ENCODE measurements at regions not wholly inside any gene's neighbourhood (a gene's known extent, or its start where the extent isn't known, plus 50 kb on each side); places are given as distances from the start of the nearest gene placed in this dataset.

DNA sequence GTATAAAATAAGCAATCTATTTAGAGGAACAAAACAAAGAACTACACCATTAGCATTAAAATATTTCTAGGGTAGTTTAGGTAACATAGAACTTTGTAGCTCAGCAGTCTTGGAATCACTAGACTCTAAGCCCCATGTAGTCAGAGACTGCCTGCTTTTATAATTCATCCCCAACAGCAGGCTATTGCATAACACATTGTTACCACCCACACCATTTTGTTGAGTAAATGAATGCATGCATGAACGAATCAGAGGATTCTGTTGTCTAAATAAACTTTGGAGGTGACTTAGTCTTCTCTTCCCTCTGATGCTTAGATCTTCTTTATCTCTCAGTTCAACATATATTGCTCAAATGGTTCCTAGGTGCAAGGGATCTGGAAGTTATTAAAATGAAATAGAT is 167.6 kb upstream of the TNP1 start:
- H3K4me3 Mint-ChIP-seq, result no peak overlapping the region
- no peaks in the 10 kb centered on the region for H3K4me1 Mint-ChIP-seq
- no peak overlapping the region for H3K27ac Mint-ChIP-seq
- POLR2A ChIA-PET, result no interaction called here
- no peak for DNase-seq
- CTCF ChIA-PET, result no interaction called here
- H3K36me3 Mint-ChIP-seq (ENCODE audit: low read depth), result no peaks in the 10 kb centered on the region
- H3K9me3 Mint-ChIP-seq, result no peaks in the 10 kb centered on the region
- H3K27me3 Mint-ChIP-seq, result no peaks in the 10 kb centered on the region

DNA sequence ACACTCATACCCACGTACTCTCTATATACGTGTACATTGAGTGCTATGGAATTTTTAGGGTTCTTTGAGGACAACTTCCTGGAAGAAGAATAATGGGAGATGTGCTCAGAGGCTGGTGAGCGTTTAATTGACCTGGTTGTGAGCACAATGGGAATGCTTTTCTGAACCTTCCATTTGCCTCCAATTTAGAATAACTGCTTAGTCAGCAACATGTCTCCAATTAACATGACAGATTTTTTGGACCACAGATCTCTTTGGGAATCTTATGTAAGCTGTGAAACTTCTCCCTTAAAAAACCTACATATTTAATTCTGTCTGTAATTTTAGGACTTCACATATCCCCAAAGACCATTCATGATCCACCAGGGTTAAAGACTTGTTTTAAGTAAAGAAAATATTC is 166.7 kb upstream of the TNP1 start:
- Mint-ChIP-seq H3K9me3 (no peaks in the 10 kb centered on the region), H3K27ac (no peak overlapping the region), H3K27me3 (peaks cover under 1% of the 10 kb centered on the region), H3K4me1 (no peaks in the 10 kb centered on the region), H3K4me3 (no peak overlapping the region), H3K36me3 (ENCODE audit: low read depth) (no peaks in the 10 kb centered on the region)
- ChIA-PET CTCF (no interaction called here), POLR2A (no interaction called here)
- DNase-seq, result no peak

DNA sequence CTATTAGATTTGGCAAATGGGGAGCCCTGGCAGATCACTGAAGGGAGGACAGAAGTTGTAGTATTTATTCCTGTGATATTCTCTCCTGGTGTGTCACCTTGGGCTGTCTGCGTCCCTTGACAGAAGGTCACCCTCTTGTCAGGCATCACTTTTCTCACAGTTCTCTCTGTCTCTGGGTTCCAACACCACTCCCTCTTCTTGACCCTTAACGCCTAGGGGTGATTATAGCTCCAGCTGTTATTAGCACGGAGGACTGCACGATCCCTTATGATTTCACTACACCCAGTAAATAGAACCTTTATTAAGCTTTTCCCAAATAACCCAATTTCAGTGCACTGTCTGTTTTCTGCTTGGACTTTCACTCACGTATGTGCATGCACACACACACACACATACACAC is 166.3 kb upstream of the TNP1 start:
- POLR2A ChIA-PET, result no interaction called here
- no peak for DNase-seq
- H3K27me3 Mint-ChIP-seq, result peaks cover 2% of the 10 kb centered on the region
- H3K4me3 Mint-ChIP-seq, result no peak overlapping the region
- no peaks in the 10 kb centered on the region for H3K9me3 Mint-ChIP-seq
- CTCF ChIA-PET, result no interaction called here
- no peaks in the 10 kb centered on the region for H3K36me3 Mint-ChIP-seq (ENCODE audit: low read depth)
- H3K27ac Mint-ChIP-seq, result no peak overlapping the region
- no peaks in the 10 kb centered on the region for H3K4me1 Mint-ChIP-seq

DNA sequence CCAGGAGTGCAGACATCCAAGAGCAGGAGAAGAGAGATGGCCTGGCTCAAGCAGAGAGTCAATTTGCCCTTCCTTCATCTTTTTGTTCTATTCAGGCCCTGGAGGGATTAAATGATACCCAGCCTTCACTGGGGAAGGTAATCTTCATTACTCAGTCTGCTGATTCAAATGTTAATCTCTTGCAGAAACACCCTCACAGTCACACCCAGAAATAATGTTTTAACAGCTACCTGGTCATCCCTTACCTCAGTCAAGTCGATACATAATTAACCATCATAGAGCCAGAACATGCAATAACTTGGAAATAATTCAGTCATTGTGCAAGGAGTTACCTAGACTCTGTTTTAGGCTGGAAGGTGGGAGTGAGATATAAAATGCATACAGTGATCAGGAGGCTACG is 163.7 kb upstream of the TNP1 start:
- no peak for DNase-seq
- Mint-ChIP-seq H3K27me3 (peaks cover 5% of the 10 kb centered on the region), H3K27ac (no peak overlapping the region), H3K9me3 (peaks cover 2% of the 10 kb centered on the region), H3K4me3 (no peak overlapping the region), H3K4me1 (no peaks in the 10 kb centered on the region), H3K36me3 (ENCODE audit: low read depth) (no peaks in the 10 kb centered on the region)
- POLR2A ChIA-PET, result no interaction called here
- CTCF ChIA-PET, result no interaction called here

DNA sequence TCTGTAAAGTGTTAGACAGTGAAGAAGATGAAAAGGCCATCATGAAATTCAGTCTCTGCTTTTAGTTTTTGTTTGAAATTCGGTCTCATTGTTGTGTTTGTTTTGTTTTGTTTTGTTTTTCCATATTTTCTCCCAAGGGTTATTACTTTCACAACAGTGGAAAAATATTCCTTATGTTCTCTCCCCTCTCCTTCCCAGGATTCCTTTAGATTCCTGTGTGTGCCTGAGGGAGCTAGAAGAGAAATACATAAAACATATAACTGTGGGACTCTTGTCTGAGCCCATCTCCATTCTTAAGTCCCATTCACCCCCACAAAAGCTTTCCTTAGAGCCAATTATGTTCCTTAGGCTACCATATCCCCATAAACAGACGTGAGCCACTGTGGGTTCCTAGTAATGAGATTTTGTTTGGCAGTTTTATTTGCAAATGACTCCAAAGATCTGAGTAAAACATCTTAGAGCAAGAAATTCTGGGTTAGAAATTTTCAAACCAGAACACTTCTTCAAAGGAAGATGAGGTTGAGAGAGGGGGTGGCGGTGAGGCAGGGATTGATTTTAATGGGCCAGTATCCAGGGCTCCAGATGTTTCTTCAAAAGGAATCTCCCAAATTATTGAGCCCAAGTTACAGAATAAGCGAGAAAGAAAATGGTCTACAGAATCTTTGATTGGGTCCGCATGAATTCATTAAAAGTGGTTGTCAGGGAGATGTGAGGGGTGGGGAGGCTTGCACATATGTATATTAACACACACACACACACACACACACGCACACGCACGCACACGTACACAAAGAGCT is 157.8 kb upstream of the TNP1 start:
- no peak for DNase-seq
- POLR2A ChIA-PET, result no interaction called here
- CTCF ChIA-PET, result no interaction called here
- Mint-ChIP-seq H3K9me3 (peaks cover 2% of the 10 kb centered on the region), H3K27me3 (peaks cover 23% of the 10 kb centered on the region), H3K27ac (no peak overlapping the region), H3K36me3 (ENCODE audit: low read depth) (no peaks in the 10 kb centered on the region), H3K4me3 (no peak overlapping the region), H3K4me1 (no peaks in the 10 kb centered on the region)

DNA sequence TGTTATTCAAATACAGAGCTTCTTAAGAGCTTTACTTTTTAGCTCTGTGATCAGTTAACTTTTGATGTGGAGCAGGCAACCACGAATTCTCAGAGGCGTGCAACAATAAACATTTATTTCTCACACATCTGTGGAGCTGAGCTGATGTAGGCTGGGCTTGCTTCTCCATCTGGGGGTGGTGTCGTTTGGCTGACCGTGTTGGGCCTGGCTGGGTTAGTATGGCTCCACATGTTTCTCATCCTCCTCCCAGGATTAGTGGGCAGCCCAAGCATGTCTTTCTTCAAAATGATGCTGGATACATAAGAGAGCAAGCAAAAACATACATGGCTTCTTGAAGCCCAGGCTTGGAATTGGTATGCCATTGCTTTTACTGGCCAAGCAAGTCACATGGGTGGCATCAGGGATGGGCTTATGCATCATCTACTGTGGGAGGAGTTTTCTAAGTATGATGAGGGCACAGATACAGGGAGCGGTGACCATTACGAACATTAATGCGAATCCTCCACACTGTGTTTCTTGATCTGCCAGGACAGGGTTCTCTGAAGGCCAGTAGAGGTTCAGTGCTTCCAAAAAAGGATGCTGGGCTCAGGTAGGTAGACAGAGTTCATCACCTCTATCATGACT is 157.0 kb upstream of the TNP1 start:
- ChIA-PET POLR2A (no interaction called here), CTCF (no interaction called here)
- Mint-ChIP-seq H3K27me3 (peaks cover 24% of the 10 kb centered on the region), H3K36me3 (ENCODE audit: low read depth) (no peaks in the 10 kb centered on the region), H3K4me3 (no peak overlapping the region), H3K4me1 (no peaks in the 10 kb centered on the region), H3K27ac (no peak overlapping the region), H3K9me3 (peaks cover 2% of the 10 kb centered on the region)
- no peak for DNase-seq

DNA sequence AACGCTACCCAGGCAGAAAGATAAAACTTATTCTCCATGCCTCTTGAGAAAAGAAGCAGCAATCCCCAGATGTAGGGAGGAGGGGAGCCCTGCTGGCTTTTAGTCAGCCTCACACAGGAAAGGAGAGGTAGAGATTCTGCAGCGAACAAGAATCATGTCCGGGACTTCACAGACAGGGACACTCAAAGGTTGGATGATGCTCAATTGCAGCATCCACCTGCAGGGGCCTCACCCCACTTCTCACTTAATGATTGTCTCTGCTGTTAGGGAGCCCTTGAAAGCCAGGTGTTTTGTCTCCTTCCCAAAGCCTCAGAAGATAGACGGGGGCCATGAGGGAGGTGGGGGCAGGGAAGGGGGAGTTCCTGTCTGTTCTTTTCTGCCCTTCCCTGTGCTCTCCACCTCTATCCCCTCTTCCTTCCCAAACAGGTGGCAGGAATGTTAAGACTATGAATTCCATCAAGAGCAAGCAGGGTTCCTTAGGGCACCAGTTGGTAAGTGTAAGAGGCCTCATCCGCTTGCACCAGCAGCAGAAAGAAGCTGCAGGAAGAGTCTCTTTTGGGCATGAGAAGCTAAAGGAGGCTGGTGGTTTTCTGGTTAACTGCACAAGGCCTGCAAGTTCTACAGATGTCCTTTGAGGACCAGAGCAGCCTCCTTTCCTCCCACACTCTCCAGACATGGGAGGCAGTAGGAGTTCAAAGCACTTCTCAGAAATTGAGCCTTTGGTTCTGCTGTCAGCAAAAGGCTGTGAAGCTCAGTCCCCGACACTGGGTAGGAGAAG is 154.7 kb upstream of the TNP1 start:
- ChIA-PET CTCF (no interaction called here), POLR2A (no interaction called here)
- no peaks in the 10 kb centered on the region for H3K36me3 Mint-ChIP-seq (ENCODE audit: low read depth)
- H3K9me3 Mint-ChIP-seq, result peaks cover 2% of the 10 kb centered on the region
- no peaks in the 10 kb centered on the region for H3K4me1 Mint-ChIP-seq
- peaks cover 22% of the 10 kb centered on the region for H3K27me3 Mint-ChIP-seq
- no peak overlapping the region for H3K4me3 Mint-ChIP-seq
- no peak for DNase-seq
- no peak overlapping the region for H3K27ac Mint-ChIP-seq

DNA sequence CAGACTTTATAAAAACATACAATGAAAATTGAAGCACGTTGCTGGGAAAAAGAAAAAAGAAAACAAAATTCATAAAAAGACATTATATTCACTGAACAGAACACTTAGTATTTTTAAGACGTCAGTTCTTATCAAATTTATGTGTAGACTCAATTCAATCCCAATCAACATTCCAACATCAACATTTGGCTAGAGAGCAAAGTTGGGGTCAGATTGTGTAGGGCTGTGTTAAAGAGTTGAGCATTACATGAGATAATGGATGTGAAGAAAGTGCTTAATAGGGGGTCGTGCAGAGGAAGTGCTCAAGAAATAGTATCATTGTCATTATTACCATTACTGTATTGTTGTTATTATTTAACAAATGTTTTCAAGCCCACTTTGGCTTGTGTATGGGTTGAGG is 154.1 kb upstream of the TNP1 start:
- Mint-ChIP-seq H3K27me3 (peaks cover 22% of the 10 kb centered on the region), H3K27ac (no peak overlapping the region), H3K4me3 (no peak overlapping the region), H3K36me3 (ENCODE audit: low read depth) (no peaks in the 10 kb centered on the region), H3K9me3 (no peaks in the 10 kb centered on the region), H3K4me1 (no peaks in the 10 kb centered on the region)
- DNase-seq, result no peak
- ChIA-PET POLR2A (no interaction called here), CTCF (no interaction called here)

DNA sequence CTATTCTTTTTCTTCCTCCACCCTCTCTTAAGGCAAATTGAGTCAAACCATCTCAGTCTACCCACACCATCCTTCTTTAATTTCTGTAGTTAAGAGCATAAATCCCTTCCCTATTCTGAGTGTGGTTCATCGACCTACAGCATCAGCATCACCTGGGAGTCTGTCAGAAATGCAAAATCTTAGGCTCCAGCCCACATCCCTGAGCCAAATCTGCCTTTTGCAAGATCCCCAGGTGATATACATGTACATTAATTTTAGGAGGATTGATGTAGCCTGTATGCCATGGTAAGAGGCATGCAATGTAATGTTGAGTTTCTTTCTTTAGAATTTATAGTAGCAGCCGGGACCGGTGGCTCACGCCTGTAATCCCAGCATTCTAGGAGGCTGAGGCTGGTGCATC is 151.7 kb upstream of the TNP1 start:
- Mint-ChIP-seq H3K4me1 (no peaks in the 10 kb centered on the region), H3K4me3 (no peak overlapping the region)
- CTCF ChIA-PET, result interaction anchor here (0.7 kb wide), 1 partner anchor 49 kb away, joined by 3 read pairs; no protein-coding TSS in a partner anchor

DNA sequence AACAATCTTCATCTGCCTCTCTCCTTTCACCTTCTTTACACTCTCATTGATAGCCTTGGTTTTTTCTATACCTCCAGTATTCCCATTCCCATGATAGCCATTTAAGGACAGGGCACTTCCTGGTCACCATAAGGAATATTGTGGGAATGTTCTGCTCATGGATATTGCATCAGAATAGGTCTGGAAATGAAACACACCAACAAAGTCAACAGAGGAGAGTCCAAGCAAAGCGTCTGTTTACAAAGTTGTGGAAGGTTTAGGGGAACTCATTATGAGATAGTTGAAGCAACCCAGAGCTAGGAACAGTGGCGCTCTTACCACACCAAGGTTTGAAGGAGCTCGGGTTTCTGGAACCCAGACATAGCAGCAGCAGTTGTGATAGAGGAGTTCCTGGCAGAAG is 150.3 kb upstream of the TNP1 start:
- ChIA-PET CTCF (no interaction called here), POLR2A (no interaction called here)
- no peak overlapping the region for H3K4me3 Mint-ChIP-seq
- peaks cover 11% of the 10 kb centered on the region for H3K27me3 Mint-ChIP-seq
- no peaks in the 10 kb centered on the region for H3K9me3 Mint-ChIP-seq
- no peak for DNase-seq
- no peaks in the 10 kb centered on the region for H3K4me1 Mint-ChIP-seq
- H3K27ac Mint-ChIP-seq, result no peak overlapping the region
- H3K36me3 Mint-ChIP-seq (ENCODE audit: low read depth), result no peaks in the 10 kb centered on the region

More for the DNA sequence above, 151.7 kb upstream of the TNP1 start:
- DNase-seq, result no peak
- Mint-ChIP-seq H3K27me3 (peaks cover 16% of the 10 kb centered on the region), H3K27ac (no peak overlapping the region), H3K9me3 (no peaks in the 10 kb centered on the region), H3K36me3 (ENCODE audit: low read depth) (no peaks in the 10 kb centered on the region)
- POLR2A ChIA-PET, result no interaction called here

DNA sequence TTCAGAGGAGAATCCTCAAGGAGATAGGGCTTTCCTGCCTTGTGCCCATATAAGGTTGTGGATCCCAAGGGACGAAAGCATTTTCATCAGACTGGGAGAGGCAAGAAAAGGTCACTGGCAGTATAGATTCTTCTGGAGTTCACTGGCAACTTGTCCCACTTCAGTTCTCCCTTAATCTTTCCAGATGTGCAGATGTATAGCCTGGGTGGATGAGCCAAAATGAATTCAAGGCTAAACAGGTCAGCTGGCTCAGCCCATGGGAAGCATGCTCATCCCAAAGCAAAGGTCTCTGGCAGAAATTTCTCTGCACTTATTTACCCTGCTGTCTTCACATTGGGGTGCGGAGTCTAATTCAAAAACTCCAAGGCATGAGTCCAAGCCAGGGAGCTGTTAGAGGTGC is 148.9 kb upstream of the TNP1 start:
- ChIA-PET POLR2A (no interaction called here), CTCF (no interaction called here)
- Mint-ChIP-seq H3K27ac (no peak overlapping the region), H3K9me3 (no peaks in the 10 kb centered on the region), H3K36me3 (ENCODE audit: low read depth) (no peaks in the 10 kb centered on the region), H3K4me1 (no peaks in the 10 kb centered on the region), H3K4me3 (no peak overlapping the region), H3K27me3 (peaks cover 7% of the 10 kb centered on the region)
- DNase-seq, result no peak

DNA sequence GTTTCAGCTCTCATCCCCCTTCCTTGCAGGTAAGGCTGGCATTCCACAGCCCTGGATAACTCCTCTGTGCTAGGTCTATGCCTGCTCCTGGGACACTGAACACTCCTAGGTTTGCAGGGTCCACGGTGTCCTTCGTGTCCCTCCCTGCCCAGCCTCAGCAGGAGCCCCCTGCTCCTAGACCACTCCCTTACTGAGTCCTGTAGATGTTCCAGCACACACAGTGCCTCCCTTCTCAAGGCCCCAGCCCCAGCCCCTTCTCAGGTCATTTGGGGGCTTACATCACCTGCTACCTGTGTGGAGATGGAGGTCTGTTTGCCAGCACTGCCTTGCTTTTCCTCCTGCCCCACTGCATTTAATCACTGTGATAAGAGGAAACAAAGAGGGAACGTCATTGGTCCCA is 146.4 kb upstream of the TNP1 start:
- CTCF ChIA-PET, result no interaction called here
- no peaks in the 10 kb centered on the region for H3K9me3 Mint-ChIP-seq

DNA sequence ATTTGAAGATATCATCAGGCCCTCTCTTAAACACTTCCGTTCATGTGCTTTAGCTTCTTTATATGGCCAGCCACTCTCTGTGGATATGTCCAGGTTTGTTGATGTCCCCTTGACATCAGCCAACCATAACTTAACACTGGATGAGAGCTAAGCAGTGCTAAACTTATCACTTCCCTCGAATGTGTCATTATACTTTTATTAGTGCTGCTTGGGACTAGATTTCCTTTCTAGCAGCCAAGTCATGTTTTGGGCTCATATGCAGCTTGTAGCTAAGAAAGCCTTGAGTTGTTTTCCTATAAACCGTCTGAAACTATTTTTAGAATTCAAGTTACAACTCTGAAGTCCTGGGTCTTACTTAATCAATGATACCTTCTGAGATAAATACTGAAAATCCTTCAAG is 144.8 kb upstream of the TNP1 start:
- DNase-seq, result no peak
- no peak overlapping the region for H3K27ac Mint-ChIP-seq
- no peaks in the 10 kb centered on the region for H3K9me3 Mint-ChIP-seq
- no peaks in the 10 kb centered on the region for H3K36me3 Mint-ChIP-seq (ENCODE audit: low read depth)
- ChIA-PET POLR2A (no interaction called here), CTCF (no interaction called here)
- no peak overlapping the region for H3K4me3 Mint-ChIP-seq
- H3K27me3 Mint-ChIP-seq, result no peaks in the 10 kb centered on the region
- no peaks in the 10 kb centered on the region for H3K4me1 Mint-ChIP-seq

More for the DNA sequence above, 146.4 kb upstream of the TNP1 start:
- Mint-ChIP-seq H3K27me3 (no peaks in the 10 kb centered on the region), H3K27ac (no peak overlapping the region), H3K4me1 (no peaks in the 10 kb centered on the region), H3K4me3 (no peak overlapping the region), H3K36me3 (ENCODE audit: low read depth) (no peaks in the 10 kb centered on the region)
- no peak for DNase-seq
- POLR2A ChIA-PET, result no interaction called here

DNA sequence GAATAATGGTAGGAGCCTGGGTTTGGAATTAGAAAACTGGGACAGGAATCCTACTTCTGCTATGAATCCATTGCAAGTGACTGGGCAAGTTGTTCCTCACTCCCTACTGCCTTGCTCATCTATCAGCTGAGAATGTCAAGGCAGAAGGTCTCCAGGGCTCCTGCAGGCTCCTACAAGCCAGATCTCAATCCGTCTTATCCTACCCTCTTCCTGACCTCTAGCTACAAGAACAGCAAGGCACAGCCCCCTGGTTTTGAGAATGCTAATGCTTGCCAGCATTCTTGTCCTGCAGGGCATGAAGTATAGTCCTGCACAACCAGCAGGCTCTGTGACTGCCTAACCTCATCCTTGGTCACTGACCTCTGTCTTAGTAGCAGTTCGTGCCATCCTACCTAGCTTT is 141.9 kb upstream of the TNP1 start:
- Mint-ChIP-seq H3K9me3 (no peaks in the 10 kb centered on the region), H3K27ac (no peak overlapping the region), H3K4me1 (no peaks in the 10 kb centered on the region), H3K36me3 (ENCODE audit: low read depth) (no peaks in the 10 kb centered on the region), H3K27me3 (no peaks in the 10 kb centered on the region), H3K4me3 (no peak overlapping the region)
- CTCF ChIA-PET, result no interaction called here
- POLR2A ChIA-PET, result no interaction called here
- DNase-seq, result no peak

Data from activated CD4-positive, alpha-beta memory T cell treated with anti-CD3 and anti-CD28 coated beads, Interleukin-2, amount 10 ng/mL, durations not matched to agents 7 days and 5 days (primary cell).